ELR (cell line): ENCODE measurements at regions not wholly inside any gene's neighbourhood (a gene's known extent, or its start where the extent isn't known, plus 50 kb on each side); places are given as distances from the start of the nearest gene placed in this dataset.

ENCODE experiments used
- DNase-seq: peaks from one replicate; pipeline ENCODE4 v3.0.0-alpha.2; 2015; ENCODE audit warnings: low read depth

DNA sequence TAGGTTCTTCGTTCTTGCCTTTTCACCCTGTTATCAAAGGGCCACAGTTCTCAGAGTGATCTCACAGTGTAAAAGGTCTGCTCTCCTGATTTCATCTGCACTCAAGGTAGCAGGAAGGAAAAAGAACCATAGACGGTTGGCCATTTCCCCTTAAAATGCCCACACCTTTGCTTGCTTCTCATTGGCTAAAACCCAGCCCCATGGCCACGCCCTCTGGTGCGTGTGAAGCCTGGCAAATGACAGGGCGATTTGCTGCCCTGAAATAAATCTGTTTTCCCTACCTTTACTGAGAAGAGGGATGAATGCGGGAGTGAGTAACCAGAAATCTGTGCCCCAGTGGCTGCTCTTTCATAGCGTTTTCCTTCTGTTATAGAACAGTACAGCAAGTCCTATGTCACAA, 269.3 kb downstream of the POU4F1 start:
- DNase-seq, result no peak

DNA sequence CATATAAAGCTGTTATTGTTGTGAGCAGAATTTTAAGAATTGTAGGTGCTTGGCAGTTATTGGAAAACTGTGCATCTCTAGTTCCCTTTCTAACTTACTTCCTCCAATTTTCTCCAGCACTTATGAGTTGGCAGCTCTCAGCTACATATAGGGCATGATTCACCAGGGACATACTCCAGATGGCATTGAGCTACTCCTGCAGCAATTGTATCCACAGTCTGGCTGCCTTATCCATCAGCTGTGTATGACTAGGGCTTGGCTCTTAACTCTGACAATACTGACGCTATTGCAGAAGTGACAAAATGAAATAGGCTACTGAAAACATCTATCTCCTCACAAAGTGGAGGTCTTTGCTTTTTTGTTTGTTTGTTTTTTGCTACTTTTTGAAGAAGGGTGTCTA, 276.7 kb downstream of the POU4F1 start:
- DNase-seq, result peak; percentile 43

DNA sequence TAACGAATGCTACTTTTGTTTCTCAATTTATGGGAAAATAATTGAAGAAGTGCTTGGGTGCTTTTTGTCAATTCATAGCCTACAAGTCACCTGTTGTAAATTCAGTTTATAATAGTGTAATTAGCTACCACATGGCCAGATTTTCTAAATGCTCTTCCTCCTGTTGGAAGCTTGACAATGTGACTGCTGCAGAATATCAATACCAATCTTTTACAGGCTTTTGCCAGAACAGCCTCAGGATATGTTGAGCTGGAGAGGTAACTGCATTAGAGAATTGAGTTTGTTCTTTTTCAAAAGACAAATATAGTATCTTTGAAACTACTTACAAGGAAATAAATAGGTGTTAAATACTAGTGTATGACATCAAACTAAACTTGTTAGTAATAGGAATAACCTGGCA, 277.8 kb downstream of the POU4F1 start:
- DNase-seq, result no peak

DNA sequence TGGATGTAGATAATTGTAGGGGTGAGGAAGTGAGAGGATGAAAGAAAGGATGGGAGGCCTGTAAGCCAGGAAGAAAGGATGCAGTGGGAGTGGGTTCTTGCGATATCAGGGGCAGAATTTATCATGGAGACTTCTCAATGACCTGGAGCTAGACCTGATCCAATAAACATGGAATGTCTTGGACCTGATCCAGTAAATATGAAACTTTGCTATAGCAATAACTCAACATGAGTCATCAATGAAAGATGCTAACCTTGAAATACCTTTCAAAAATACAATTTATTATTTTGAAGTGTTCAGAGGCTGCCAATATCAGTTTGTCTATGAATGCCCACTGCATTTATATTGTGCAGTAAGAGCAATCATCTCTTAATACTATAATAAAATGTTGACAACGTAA, 279.5 kb downstream of the POU4F1 start:
- peak; percentile 66 for DNase-seq

DNA sequence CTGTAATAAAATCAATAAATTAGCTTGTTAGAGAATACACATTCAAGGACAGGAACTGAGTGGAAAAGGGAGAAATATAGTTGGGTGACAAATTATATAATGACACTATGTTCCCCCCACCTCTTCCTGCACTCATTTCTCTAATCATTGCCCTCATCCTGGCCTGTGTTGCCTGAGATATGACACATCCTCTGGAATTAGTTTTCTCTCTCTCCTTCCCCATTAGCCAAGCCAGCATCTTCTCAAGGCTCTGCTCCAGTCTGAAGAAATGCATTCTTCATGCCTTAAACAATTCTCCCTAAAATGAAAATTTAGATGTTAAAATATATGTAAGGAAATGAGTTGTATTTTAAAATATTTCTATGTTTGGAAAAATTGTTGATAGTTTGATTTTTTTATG, 280.3 kb downstream of the POU4F1 start:
- DNase-seq, result peak; percentile 20

DNA sequence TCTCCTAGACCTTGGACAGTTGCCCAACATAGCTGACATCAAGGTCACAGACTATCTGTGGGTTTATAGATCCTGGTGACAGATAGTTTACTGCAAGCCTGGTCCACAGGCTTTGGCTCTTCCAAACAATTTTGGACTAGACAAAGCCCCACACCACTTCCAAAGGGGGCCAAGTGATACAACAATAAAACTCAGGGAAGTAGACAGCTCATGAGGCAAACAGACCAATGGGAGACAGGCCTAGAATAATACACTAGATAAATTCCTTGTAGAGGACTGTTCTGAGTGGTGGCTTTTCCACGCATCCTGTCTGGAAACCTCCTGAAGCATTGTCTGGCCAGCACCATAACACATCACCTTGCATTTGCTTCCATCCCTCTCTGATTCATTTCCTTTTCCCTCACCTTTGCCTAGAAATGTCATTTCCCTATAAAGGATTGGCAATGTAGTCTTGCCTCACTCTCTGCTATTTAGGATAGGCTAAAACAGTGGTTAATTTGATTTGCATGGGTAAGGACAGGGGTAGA, 284.2 kb downstream of the POU4F1 start:
- DNase-seq, result no peak

DNA sequence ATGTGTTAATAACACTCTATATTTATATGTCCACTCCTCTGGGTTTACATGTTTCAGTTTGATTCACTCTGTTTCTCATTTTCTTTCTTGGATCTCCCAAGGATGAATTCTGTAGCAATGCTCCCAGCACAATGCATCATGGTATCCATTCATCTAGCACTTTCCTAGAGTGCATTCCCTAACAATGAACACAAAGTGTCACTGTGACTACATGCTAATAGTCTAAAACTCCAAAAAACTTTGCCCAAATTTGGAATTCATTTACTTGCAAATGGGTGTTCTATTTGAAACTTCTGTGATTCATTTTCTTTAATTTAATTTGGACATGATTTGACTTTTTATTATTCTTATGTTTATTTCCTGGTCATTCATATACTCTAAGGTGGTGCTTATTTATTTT, 286.3 kb downstream of the POU4F1 start:
- peak; percentile 18 for DNase-seq

DNA sequence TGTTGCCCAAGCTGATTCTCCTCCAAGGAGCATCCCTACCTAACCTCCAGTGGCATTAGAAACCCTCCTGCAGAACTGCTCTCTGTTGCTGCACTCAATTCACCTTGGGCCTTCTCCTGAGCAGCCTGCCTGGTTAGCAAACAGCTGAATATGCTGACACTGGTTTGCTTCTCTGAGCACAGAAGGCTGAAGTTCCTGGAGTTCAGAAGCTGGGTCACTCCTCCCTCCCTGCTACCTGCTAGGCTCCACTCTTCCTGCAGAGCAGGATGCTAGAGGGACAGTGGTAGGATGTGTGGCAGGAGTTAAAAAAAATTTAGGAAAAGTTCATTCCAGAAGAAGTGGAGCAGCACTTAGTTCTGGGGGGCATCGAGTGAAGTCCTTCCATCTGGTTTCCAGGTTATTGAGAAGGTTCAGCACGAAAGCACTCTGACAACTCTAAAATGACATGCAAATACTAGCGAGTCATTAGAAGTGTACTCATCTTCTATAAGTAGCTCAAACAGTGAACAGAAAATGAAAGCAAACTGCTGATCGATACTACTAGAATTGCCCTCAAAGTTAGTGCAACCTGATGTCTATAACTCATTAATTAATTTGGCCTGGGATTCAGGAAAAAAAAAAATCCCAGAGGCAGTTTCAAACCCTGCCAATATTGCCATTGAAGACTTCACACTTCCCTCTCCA, 293.7 kb downstream of the POU4F1 start:
- DNase-seq, result no peak

DNA sequence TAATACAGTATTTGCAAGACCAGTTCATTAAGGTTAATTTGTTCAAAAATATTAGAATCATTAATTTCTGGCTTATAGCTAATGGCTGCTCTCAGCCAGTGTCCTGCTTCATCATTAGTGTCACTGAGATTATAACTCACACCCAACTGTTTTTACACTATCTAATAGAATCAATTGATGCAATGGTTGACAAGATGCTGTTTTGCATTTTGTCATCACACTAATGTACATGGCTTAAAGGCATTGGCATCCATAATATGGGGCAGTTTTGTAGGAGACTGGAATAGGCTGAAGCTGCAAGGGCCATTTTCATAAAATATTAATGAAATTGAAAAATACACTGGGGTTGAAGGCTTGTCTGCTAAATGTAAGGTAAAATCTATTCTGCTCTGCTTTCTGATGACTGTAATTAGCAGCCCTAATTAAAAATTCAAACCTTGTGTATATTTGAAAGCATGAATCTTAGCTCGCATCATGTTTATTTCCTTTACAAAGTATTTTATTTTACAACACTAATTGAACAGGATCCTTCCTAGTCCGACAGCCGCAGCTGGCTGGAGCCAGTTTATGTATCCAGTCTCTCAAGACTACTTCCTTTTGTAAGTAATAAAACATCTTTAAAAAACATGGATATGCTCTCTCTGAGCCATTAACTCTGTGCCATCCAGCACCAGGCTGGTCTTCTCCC, 296.7 kb downstream of the POU4F1 start:
- no peak for DNase-seq

DNA sequence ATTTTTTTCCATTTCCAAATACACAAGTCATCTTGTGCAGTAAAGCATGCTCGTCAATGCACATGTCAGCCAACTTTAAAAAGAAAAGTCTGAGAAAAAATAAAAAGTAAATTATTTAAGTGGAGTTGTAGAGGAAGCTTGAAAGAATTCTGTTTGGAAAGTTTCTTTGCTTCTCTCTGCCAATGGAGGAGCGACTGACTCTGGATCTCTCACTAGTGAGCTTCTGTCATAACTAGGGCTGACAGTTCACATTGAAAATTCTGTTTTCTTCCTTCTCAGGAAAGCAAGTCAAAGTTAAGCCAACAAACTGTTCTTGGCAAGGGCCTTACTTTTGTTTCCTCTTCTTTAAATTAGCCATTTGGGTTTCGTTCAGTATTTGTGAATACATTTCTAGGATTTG, 298.2 kb downstream of the POU4F1 start:
- DNase-seq, result no peak

DNA sequence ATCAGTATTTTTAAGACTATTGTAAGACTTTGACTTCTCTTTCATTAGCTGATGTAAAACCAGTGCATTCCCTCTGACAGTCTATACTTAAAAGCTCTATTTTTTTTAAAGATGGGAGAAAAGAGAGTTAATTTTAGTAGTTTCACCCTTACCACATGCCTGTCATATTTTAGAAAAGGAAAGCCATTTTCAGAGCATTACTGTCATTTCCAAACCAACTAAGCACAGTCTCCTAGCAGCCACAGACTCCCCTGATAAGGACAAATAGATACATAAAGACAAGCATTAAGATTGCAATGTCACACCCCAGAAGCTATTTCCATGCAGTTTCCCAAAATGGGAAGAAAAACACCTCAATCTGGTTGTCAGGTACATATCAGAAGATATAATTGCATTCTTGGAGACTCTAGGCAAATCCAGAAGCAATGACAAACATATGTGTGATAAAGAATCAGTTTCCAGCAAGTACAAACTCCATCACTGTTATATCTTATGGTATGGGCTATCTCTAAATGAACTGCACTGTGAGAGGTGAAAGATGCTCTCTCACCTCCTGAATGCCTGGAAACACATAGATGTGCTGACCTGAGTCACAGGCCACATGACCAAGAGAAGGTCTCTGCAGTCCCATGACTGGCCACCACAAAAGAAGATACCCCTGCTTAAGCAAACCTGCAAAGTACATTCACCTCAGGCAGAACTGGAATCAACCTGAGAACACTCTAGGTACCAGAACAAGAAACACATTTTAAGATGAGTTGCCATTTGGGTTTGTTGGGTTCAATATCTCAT, 303.3 kb downstream of the POU4F1 start:
- DNase-seq, result no peak

DNA sequence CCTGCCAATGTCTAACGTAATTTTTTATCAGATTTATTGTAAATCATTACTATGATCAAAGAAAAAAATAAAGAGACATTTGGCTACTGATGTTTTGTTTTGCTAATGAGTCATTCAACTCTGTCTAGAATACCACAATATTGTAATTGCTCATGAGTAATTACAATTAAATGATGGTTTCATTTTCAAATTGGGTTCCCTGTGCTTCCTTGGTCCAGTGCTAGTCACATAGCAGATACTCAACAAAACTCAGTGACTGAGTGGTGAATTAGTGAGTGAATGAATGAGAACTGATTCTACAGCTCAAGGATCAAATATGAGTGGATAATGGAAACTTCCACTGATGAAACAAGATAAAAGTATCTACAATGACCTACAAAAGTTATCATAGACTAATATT, 304.7 kb downstream of the POU4F1 start:
- peak; percentile 61 for DNase-seq

DNA sequence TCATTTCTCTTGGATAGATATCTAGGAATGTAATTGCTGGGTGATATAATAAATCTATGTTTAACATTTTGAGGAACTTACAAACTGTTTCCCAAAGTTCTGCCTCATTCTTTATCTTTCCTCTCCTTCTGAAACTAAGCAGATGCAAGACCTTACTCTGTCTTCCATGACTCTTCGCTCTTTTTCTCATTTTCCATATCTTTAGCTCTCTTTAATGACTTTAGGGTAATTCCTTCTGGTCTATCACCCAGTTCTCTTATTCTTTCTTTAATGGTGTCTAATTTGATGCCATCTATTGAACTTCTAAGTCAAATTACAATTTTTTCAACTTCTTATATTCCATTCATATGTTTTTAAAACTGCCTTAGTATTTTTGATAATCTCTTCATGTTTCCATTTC, 316.6 kb downstream of the POU4F1 start:
- DNase-seq, result no peak

DNA sequence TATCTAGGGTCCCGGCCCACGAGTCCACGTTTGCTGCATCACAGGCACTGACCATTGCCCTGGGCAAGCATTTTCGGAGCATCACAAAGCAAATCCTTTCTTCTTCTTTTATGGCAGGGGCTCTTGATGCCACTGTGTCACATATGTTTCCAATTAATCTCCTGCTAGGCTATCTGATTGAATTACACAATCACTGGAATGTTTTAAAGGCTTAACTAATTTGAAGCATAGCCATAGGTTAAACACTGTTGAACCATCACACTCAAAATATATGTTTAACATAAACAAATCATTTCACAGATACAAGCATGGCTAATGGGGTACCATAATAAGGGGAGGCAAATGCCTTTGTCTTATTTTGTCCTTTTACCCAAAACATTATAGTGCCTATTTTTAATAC, 338.3 kb downstream of the POU4F1 start:
- DNase-seq, result no peak

DNA sequence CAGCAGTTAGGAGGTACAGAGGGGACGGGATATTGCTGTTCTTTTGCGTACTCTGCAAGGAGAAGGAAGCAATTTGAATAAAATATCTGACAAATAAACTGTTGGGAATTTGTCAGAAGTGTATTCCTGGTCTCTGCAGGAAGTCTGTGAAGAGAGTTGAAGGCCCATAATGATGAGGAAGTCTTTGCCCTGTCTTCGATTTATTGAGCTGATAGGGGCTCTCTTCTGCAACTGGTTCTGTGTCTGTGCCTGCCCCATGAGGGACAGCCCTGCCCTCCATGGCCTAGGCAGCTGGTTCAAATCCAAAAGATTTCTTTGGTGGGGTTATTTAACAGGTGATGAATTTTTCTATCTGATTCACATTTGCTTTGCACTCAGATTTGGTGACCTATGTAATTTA, 339.7 kb upstream of the EDNRB start:
- no peak for DNase-seq

DNA sequence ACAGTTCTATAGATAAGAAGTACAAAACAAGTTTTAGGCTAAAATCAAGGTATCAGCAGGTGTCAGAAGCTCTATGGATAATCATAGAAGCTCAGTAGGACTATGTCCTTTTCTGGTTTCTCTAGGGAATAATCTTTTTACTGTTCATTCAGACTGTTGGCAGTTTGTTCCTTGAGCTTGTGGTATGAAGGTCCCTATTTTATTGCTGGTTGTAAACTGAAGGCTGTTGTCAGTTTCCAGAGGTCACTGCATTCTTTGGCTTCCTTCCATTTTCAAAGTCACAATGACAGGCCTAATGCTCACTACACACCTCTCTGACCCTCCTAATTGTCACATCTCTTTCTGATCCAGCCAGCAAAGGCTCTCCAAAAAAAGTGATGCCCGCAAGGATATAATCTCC, 337.9 kb upstream of the EDNRB start:
- no peak for DNase-seq

DNA sequence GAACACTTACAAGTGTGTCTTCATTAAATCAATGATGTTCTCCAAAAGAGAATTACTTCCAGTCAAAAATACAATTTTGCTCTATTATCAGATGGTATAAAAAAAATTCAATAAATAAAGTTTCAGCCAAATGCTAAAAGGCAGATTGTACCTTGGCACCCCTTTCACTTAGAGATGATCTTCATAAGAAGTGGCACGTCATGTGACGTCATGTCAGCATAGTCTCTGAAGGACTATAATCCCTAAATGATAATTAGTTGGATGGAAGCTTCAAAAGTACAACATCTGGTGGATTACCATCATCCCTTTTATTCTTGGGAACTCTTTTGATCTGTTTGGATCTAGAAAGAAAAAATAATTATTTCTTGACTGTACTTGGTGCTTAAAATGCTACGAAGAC, 335.5 kb upstream of the EDNRB start:
- DNase-seq, result no peak

DNA sequence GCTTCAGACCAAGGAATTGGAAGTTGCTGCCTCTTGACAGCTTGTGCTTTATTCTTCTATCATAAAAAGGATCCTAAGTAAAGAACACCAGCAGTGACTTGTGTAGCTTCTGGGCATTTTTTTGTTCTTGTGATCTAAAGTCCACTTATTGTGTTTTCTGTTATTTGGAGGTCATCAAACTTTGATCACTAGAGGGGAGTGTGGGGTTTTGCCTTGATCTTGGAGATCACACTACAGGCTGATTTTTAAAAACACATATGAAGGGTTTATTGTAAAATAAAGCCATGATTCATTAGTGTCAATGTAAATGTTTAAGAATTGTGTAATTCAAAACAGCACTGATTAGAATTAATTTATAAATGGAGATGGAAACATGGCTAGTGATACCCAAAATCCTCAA, 328.7 kb upstream of the EDNRB start:
- peak; percentile 8 for DNase-seq

DNA sequence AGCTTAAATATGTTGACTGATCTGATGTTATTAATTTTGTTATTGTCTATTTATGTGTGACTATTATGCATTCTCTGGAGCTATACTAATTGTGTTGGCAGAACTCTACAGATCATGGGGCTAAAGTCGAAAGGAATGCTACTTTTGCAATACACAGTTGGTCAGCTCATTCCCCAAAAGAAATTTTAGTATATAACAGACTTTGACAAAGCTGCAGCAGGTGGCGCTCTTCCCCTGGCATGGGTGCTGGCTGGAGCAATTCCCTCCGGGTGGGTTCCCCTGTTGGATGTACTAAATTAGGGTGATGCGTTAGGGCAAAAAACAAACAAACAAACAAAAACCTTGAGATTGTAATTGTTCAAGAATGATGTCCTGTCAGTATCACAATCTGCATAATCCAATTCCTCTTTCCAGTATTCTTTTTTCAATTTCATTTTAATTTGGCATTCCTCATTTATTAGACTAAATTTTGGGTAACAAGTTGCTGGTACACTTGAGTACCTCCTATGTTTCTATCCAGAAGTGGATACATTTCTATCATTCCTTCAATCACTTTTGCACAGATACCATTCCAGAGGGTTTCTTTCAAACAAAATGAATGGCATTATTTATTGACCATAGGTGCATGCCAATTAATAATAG, 322.8 kb upstream of the EDNRB start:
- DNase-seq, result peak; percentile 66

DNA sequence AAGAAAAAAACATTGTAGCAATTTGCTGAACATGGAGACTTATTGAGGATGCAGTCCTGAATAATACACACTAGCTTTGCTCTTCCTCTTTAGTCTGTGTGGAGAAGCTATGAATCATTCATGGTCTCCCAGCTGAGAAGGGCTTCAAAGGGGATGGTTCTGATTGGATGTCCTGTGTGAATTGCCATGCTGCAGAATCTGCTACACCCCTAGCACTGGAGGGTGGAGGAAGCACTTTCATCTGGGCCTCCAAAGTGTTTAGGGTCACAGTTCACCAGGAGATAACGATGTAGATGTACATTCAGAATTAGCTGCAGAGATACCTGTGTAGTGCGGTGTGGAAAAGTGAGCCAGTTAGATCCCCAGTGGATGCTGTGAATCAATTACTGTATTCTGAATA, 321.1 kb upstream of the EDNRB start:
- DNase-seq, result peak; percentile 44

DNA sequence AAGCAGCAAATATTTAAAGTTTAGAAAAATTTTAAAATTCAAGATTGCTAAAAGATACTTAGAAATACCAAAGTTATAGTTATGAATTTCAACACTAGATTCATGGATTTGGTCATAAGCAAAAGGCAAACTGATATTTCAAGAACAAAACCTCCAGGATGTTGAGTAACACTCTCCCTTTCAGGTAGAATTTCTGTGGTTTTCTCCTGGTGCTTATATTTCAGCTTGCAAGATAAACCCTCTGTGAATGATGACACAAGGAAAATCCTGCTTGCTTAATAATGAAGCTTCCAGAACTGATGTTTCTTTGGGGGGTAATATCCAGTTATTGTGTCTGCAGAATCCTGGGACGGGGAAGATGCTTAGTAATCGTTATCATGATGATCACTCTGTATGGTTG, 320.3 kb upstream of the EDNRB start:
- peak; percentile 23 for DNase-seq

DNA sequence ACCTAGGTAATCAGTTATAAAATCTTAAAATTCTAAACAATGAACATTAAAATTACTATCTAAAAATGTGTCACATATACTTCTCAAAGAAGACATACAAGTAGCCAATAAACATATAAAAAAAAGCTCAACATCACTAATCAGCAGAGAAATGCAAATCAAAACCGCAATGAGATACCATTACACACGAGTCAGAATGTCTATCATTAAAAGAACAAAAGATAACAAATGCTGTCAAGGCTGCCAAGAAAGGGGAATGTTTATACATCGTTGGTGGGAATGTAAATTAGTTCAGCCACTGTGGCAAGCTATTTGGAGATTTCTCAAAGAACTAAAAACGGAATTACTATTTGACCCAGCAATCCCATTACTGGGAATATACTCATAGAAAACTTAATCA, 310.3 kb upstream of the EDNRB start:
- peak; percentile 21 for DNase-seq

DNA sequence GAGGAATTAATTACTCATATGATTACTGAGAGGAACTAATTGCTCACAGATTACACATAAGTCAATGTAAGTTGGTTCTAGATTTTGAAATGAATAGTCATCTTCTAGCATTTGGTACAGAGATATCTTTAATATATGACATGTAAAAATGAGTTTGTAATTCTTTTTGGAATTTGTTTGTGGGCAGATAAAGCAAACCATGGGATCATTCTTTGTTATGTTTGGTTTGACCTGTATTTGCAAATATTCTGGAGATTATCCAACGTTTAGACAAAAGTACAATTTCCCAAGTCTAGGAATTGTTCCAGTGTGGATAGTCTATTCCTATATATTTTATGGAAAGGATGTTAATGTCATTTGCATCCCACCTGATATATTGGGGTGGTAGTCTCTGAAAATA, 309.6 kb upstream of the EDNRB start:
- peak; percentile 7 for DNase-seq
